ENCODE measurements at regions not wholly inside any gene's neighbourhood (a gene's known extent, or its start where the extent isn't known, plus 50 kb on each side); places are given as distances from the start of the nearest gene placed in this dataset.
"Not testable (repeated sequence)": the region's sequence is repeated elsewhere in the genome, so short reads cannot be mapped to it uniquely, and the experiment has no call there.

DNA sequence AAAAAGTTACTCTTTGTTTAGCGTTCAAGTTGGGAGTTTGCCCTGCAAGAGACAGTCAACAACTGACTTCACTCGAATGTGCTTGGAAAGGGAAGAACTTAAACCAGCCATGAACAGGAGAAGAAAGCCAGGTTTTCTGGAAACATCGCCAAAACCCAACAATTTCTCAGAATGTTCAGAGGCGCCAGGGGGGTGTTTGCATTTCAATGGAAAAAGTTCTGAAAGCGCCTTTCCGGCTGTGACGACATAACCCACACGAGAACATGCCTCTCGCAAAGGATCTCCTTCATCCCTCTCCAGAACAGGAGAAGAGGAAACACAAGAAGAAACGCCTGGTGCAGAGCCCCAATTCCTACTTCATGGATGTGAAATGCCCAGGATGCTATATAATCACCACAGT is 78.1 kb upstream of the ADGRA3 start:
- H3K27ac Mint-ChIP-seq (ENCODE audit: unreplicated experiment) = no peak overlapping the region
- TF ChIP-seq CTCF (IDR thresholded peaks at IDR 0.05) = no peak
- H3K9me3 Mint-ChIP-seq (ENCODE audit: low read depth) = no peaks in the 10 kb centered on the region
- H3K4me3 Mint-ChIP-seq (ENCODE audit: unreplicated experiment) = no peak overlapping the region
- DNase-seq (ENCODE audit: low spot score) = no peak
- no peaks in the 10 kb centered on the region for H3K4me1 Mint-ChIP-seq (ENCODE audit: low read depth)
- H3K36me3 Mint-ChIP-seq (ENCODE audit: low read depth) = no peaks in the 10 kb centered on the region
- H3K27me3 Mint-ChIP-seq (ENCODE audit: low read depth) = peaks cover 18% of the 10 kb centered on the region

- H3K27ac Mint-ChIP-seq (ENCODE audit: unreplicated experiment) = no peak overlapping the region
- no peaks in the 10 kb centered on the region for H3K9me3 Mint-ChIP-seq (ENCODE audit: low read depth)
- H3K4me1 Mint-ChIP-seq (ENCODE audit: low read depth) = no peaks in the 10 kb centered on the region
- no peak for TF ChIP-seq CTCF (IDR thresholded peaks at IDR 0.05)
- no peak for DNase-seq (ENCODE audit: low spot score)
- H3K36me3 Mint-ChIP-seq (ENCODE audit: low read depth) = no peaks in the 10 kb centered on the region
- peaks cover 18% of the 10 kb centered on the region for H3K27me3 Mint-ChIP-seq (ENCODE audit: low read depth)
- H3K4me3 Mint-ChIP-seq (ENCODE audit: unreplicated experiment) = no peak overlapping the region
These were observed 79.8 kb upstream of the ADGRA3 start for GRCh38 chr4:22595684-22596083.

GRCh38 chr4:22596409-22596808 is 80.5 kb upstream of the ADGRA3 start:
- Mint-ChIP-seq H3K9me3 (ENCODE audit: low read depth) (no peaks in the 10 kb centered on the region), H3K27ac (ENCODE audit: unreplicated experiment) (no peak overlapping the region), H3K4me3 (ENCODE audit: unreplicated experiment) (no peak overlapping the region), H3K4me1 (ENCODE audit: low read depth) (no peaks in the 10 kb centered on the region), H3K36me3 (ENCODE audit: low read depth) (no peaks in the 10 kb centered on the region), H3K27me3 (ENCODE audit: low read depth) (peaks cover 13% of the 10 kb centered on the region)
- no peak for TF ChIP-seq CTCF (IDR thresholded peaks at IDR 0.05)
- DNase-seq (ENCODE audit: low spot score) = no peak

- Mint-ChIP-seq H3K4me3 (ENCODE audit: unreplicated experiment) (no peak overlapping the region), H3K36me3 (ENCODE audit: low read depth) (no peaks in the 10 kb centered on the region), H3K9me3 (ENCODE audit: low read depth) (no peaks in the 10 kb centered on the region), H3K27me3 (ENCODE audit: low read depth) (peaks cover 13% of the 10 kb centered on the region), H3K27ac (ENCODE audit: unreplicated experiment) (no peak overlapping the region), H3K4me1 (ENCODE audit: low read depth) (no peaks in the 10 kb centered on the region)
- TF ChIP-seq CTCF (IDR thresholded peaks at IDR 0.05) = no peak
- no peak for DNase-seq (ENCODE audit: low spot score)
These were observed 81.6 kb upstream of the ADGRA3 start for GRCh38 chr4:22597471-22597870.

DNA sequence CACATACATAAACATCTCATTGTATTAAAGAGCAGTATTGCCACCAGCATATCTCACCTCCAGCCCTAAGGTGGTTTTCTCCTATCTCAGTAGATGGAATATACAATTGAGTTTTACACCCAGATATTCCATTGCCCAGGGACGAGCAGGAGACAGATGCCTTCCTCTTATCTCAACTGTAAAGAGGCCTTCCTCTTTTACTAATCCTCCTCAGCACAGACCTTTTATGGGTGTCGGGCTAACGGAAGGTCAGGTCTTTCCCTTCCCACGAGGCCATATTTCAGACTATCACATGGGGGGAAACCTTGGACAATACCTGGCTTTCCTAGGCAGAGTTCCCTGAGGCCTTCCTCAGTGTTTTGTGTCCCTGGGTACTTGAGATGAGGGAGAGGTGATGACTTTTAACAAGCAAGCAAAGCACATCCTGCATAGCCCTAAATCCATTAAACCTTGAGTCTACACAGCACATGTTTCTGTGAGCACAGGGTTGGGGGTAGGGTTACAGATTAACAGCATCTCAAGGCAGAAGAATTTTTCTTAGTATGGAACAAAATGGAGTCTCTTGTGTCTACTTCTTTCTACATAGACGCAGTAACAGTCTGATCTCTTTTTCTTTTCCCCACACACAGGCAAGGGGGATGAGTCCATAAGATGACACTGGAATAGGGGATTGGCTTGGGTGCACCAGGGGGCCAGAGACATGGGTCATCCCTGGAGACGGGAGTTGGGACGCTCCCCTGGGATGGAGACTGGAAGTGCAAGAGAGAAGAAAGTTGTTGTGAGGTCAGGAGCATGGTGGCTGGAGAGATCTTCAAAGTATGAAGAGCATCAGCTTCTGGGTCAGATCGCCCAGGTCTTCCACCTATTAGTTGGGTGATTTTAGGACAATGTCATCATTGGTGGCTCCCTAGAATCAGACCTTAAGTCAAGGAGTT is 82.5 kb upstream of the ADGRA3 start:
- H3K27ac Mint-ChIP-seq (ENCODE audit: unreplicated experiment); H3K36me3 Mint-ChIP-seq (ENCODE audit: low read depth); DNase-seq (ENCODE audit: low spot score); H3K4me3 Mint-ChIP-seq (ENCODE audit: unreplicated experiment); H3K4me1 Mint-ChIP-seq (ENCODE audit: low read depth); H3K9me3 Mint-ChIP-seq (ENCODE audit: low read depth): not testable (repeated sequence)
- peaks cover 11% of the 10 kb centered on the region for H3K27me3 Mint-ChIP-seq (ENCODE audit: low read depth)

DNA sequence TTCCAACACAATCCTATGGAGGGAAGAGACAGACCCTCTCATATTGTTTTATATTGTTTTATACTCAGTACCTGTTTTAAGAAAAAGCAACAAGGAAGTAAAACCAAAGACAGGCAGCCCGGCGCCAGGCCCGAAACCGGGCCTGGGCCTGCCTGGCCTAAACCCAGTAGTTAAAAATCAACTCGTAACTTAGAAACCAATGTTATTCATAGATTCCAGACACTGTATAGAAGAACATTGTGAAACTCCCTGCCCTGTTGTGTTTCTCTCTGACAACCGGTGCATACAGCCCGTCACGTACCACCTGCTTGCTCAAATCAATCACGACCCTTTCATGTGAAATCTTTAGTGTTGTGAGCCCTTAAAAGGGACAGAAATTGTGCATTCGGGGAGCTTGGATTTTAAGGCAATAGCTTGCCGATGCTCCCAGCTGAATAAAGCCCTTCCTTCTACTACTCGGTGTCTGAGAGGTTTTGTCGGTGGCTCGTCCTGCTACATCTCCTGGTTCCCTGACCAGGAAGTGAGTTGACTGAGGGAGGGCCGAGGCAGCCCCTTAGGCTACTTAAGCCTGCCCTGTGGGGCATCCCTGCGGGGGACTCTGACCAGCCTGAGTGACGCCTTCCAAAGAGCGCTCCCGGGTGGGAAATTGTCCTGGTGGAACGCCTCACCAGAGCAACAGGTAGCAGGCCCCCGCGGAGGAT is 83.5 kb upstream of the ADGRA3 start:
- H3K36me3 Mint-ChIP-seq (ENCODE audit: low read depth); H3K27ac Mint-ChIP-seq (ENCODE audit: unreplicated experiment); H3K27me3 Mint-ChIP-seq (ENCODE audit: low read depth); H3K4me1 Mint-ChIP-seq (ENCODE audit: low read depth); DNase-seq (ENCODE audit: low spot score); H3K9me3 Mint-ChIP-seq (ENCODE audit: low read depth); H3K4me3 Mint-ChIP-seq (ENCODE audit: unreplicated experiment): not testable (repeated sequence)

- H3K4me3 Mint-ChIP-seq (ENCODE audit: unreplicated experiment); H3K36me3 Mint-ChIP-seq (ENCODE audit: low read depth); H3K4me1 Mint-ChIP-seq (ENCODE audit: low read depth); DNase-seq (ENCODE audit: low spot score); H3K27me3 Mint-ChIP-seq (ENCODE audit: low read depth); H3K9me3 Mint-ChIP-seq (ENCODE audit: low read depth); H3K27ac Mint-ChIP-seq (ENCODE audit: unreplicated experiment): not testable (repeated sequence)
These were observed 84.1 kb upstream of the ADGRA3 start for GRCh38 chr4:22599929-22600432.

DNA sequence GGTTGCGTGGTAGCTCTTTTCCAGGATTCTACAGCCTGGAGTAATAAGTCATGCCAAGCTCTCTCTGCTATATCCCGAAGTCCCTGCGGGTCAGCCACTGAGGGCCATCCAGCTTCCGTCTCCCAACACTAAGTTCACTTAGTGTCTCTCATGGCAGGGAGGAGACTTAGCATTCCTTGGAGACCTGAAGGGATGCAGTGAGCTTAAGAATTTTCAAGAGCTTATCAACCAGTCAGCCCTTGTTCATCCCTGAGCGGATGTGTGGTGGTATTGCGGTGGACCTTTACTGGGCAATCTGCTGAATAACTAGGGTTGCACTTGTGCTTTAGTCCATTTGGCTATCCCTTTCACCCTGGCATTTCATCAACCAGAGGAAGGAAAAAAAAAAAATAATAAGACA is 85.8 kb upstream of the ADGRA3 start:
- not testable (repeated sequence) for H3K27me3 Mint-ChIP-seq (ENCODE audit: low read depth); DNase-seq (ENCODE audit: low spot score); H3K4me1 Mint-ChIP-seq (ENCODE audit: low read depth); H3K4me3 Mint-ChIP-seq (ENCODE audit: unreplicated experiment); H3K9me3 Mint-ChIP-seq (ENCODE audit: low read depth); H3K36me3 Mint-ChIP-seq (ENCODE audit: low read depth); H3K27ac Mint-ChIP-seq (ENCODE audit: unreplicated experiment)
